Thoracic aorta (tissue), 2 donors: ENCODE measurements at regions not wholly inside any gene's neighbourhood (a gene's known extent, or its start where the extent isn't known, plus 50 kb on each side); places are given as distances from the start of the nearest gene placed in this dataset.

Experiments
- ATAC-seq: fragments of 150-250 bp; one replicate; pipeline ENCODE4 v1.8.0; 2017; ENCODE audit warnings: low read depth; ENCODE audit not compliant: insufficient number of reproducible peaks, low FRiP score
- DNase-seq: peaks from one replicate; pipeline ENCODE4 v3.0.0-alpha.2; 2020; ENCODE audit warnings: low spot score
- H3K27ac ChIP-seq, 2 donors: fragments of 200-600 bp; sonication (generic); 1 replicate in 1 of 2; 2 replicates in 1 of 2; pipeline ENCODE4 v1.5.1; 2016; ENCODE audit warnings: mild to moderate bottlenecking in 2 of 2, moderate library complexity in 2 of 2
- H3K27me3 ChIP-seq: fragments of 200-600 bp; sonication (generic); replicated peaks from 2 replicates; pipeline ENCODE4 v1.6.0; 2016; ENCODE audit warnings: mild to moderate bottlenecking; ENCODE audit not compliant: insufficient read depth
- H3K36me3 ChIP-seq: fragments of 200-600 bp; sonication (generic); one replicate; pipeline ENCODE4 v1.5.1; 2016
- H3K4me1 ChIP-seq, 2 donors: fragments of 200-600 bp; sonication (generic); 1 replicate in 1 of 2; 2 replicates in 1 of 2; pipeline versions ENCODE4 v1.5.1 to v1.6.0; 2016; ENCODE audit warnings: low read depth in 2 of 2, mild to moderate bottlenecking in 1 of 2; ENCODE audit not compliant: control insufficient read depth in 1 of 2
- H3K4me3 ChIP-seq: fragments of 200-600 bp; sonication (generic); 2 replicates; pipeline ENCODE4 v1.5.1; 2016; ENCODE audit warnings: mild to moderate bottlenecking
- H3K9me3 ChIP-seq: fragments of 200-600 bp; sonication (generic); 2 replicates; pipeline ENCODE4 v1.5.1; 2016
- TF ChIP-seq, protein P1 (sequence below): fragments of 200-600 bp; sonication (generic); IDR thresholded peaks from one replicate; pipeline ENCODE4 v1.5.1; 2019; ENCODE audit warnings: antibody characterized with exemption

DNA sequence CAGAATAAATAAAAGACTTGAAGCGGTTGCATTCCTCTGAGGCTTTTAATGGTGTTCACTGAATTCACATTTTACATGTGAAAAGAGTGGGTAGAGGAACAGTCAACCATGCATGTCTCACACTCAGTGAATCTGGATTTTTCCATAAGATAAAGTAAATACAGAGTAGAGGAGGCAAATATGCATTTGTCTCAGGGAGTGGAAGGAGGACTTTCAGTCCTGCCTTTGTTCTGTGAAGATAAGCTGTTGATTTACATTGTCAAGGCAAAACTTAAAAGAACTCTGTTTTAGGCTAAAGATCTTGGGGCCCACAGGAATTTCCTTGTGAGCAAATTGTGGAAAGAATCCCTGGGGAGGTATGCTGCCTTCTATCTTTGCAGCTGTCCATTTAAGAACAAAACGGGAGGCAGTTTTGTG lies 825.3 kb upstream of the MBL2 start:
- no peaks in the 10 kb centered on the region for H3K9me3 ChIP-seq
- DNase-seq = no peak
- no peak for ATAC-seq
- H3K4me3 ChIP-seq = no peak overlapping the region
- TF ChIP-seq, protein P1, sequence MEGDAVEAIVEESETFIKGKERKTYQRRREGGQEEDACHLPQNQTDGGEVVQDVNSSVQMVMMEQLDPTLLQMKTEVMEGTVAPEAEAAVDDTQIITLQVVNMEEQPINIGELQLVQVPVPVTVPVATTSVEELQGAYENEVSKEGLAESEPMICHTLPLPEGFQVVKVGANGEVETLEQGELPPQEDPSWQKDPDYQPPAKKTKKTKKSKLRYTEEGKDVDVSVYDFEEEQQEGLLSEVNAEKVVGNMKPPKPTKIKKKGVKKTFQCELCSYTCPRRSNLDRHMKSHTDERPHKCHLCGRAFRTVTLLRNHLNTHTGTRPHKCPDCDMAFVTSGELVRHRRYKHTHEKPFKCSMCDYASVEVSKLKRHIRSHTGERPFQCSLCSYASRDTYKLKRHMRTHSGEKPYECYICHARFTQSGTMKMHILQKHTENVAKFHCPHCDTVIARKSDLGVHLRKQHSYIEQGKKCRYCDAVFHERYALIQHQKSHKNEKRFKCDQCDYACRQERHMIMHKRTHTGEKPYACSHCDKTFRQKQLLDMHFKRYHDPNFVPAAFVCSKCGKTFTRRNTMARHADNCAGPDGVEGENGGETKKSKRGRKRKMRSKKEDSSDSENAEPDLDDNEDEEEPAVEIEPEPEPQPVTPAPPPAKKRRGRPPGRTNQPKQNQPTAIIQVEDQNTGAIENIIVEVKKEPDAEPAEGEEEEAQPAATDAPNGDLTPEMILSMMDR = no peak
- H3K4me1 ChIP-seq = no peaks in the 10 kb centered on the region
- no peaks in the 10 kb centered on the region for H3K27me3 ChIP-seq
- no peaks in the 10 kb centered on the region for H3K36me3 ChIP-seq
- no peak overlapping the region for H3K27ac ChIP-seq

DNA sequence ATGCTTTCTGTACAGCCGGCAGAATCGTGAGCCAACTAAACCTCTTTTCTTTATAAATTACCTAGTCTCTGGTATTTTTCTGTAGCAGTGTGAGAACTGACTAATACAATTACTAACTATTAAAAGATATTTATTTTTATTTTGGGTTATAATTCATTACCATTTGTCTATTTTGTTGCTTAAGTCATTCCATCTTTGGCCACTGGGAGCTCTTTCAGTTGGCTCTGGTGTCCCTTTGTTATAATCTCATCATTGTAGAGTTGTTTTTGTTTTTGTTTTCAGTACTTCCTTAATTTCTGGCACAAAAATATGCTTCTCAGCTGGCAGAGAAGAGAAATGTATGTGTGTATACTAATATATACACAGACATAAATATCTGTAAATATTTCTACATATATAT lies 807.9 kb upstream of the MBL2 start:
- TF ChIP-seq, protein P1 = no peak
- no peak for ATAC-seq

DNA sequence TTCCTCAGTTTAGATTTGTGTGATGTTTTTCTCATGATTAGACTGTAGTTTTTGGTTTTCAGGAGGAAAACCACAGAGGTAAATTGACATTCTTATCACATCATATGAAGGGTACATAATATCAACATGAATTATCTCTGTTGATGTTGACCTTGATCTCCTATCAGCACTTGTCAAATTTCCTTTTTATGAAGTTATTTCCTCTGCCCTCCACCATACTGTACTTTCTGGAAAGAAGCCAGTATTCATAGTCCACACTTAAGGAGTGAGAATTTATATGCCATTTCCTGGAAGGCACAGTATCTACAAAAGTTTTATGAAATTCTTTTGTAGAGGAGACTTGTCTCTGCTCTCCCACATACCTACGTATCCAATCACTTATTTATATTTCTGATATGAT lies 807.2 kb upstream of the MBL2 start:
- Histone ChIP-seq H3K27me3 (no peaks in the 10 kb centered on the region), H3K9me3 (no peaks in the 10 kb centered on the region), H3K27ac (no peak overlapping the region), H3K4me1 (no peaks in the 10 kb centered on the region), H3K36me3 (no peaks in the 10 kb centered on the region), H3K4me3 (no peak overlapping the region)
- DNase-seq (no peak), ATAC-seq (no peak)
- TF ChIP-seq, protein P1 = no peak

More for the DNA sequence above, 807.9 kb upstream of the MBL2 start:
- Histone ChIP-seq H3K4me1 (no peaks in the 10 kb centered on the region), H3K9me3 (no peaks in the 10 kb centered on the region), H3K27me3 (no peaks in the 10 kb centered on the region), H3K27ac (no peak overlapping the region), H3K4me3 (no peak overlapping the region), H3K36me3 (no peaks in the 10 kb centered on the region)
- DNase-seq = no peak

DNA sequence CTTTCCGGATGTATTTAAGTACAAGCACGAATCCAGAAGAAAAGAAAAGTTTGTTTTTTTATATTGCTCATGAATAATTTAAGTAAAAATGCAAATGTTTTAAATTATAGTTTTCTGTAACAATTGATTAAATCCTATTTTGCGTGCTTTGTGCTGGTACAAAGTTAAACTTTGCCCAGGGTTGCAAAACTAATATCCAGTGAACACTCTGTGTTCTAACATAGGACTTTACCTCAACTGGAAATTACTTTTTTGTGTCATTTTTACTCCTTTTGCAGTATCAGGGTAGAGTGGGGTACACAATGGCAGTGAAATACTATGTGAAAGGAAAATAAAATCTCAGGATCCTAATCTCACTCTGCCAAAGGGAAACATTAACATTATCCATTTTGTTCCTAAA lies 801.4 kb upstream of the MBL2 start:
- DNase-seq = no peak
- no peak for ATAC-seq
- no peaks in the 10 kb centered on the region for H3K9me3 ChIP-seq

DNA sequence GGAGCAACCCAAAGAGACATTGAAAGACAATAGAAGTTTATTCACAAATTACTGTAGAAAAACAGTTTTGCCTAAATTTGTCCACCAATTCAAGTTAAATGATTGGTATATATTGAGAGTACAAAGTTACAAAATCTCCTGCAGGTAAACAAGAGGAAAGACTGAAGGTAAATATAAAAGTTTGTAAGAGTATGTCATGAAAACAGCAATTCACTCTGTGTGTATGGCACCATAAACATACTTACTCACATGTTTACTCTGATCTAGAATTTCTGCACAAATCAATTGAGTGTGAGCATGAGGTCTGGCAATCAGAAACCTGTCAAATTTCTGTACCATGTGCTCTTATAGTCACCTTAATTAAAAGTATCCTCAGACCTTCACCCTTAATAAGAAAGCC lies 800.9 kb upstream of the MBL2 start:
- ATAC-seq (no peak), DNase-seq (no peak)
- TF ChIP-seq, protein P1 = no peak
- Histone ChIP-seq H3K9me3 (no peaks in the 10 kb centered on the region), H3K27ac (no peak overlapping the region), H3K4me3 (no peak overlapping the region), H3K4me1 (no peaks in the 10 kb centered on the region), H3K27me3 (no peaks in the 10 kb centered on the region), H3K36me3 (no peaks in the 10 kb centered on the region)

More for the DNA sequence above, 801.4 kb upstream of the MBL2 start:
- TF ChIP-seq, protein P1 = no peak
- Histone ChIP-seq H3K4me1 (no peaks in the 10 kb centered on the region), H3K4me3 (no peak overlapping the region), H3K36me3 (no peaks in the 10 kb centered on the region), H3K27ac (no peak overlapping the region), H3K27me3 (no peaks in the 10 kb centered on the region)
